ENCODE measurements at regions not wholly inside any gene's neighbourhood (a gene's known extent, or its start where the extent isn't known, plus 50 kb on each side); places are given as distances from the start of the nearest gene placed in this dataset.

GRCh38 chr2:57510704-57511103 lies 535.9 kb upstream of the VRK2 start:
- Mint-ChIP-seq H3K4me1 (ENCODE audit: low read depth, unreplicated experiment) (no peaks in the 10 kb centered on the region), H3K27me3 (ENCODE audit: insufficient read depth, unreplicated experiment) (no peaks in the 10 kb centered on the region), H3K36me3 (ENCODE audit: insufficient read depth, unreplicated experiment) (no peaks in the 10 kb centered on the region), H3K9me3 (ENCODE audit: unreplicated experiment) (no peaks in the 10 kb centered on the region), H3K4me3 (ENCODE audit: unreplicated experiment) (no peak overlapping the region), H3K27ac (ENCODE audit: unreplicated experiment) (no peak overlapping the region)
- POLR2A ChIA-PET, result no interaction called here
- intact Hi-C loops (cut with micrococcal nuclease; ENCODE audit: unreplicated experiment), result no loop called here
- CTCF ChIA-PET, result no interaction called here
- no peak for DNase-seq
- Histone ChIP-seq H3K9me3 (no peaks in the 10 kb centered on the region), H3K4me1 (no peaks in the 10 kb centered on the region), H3K4me3 (ENCODE audit: low read depth, low read length) (no peak overlapping the region), H3K36me3 (ENCODE audit: control insufficient read depth, insufficient read depth, low read length) (no peaks in the 10 kb centered on the region), H3K27me3 (replicated peaks; ENCODE audit: control insufficient read depth, insufficient read depth, low read length) (no peaks in the 10 kb centered on the region)
- TF ChIP-seq CTCF (IDR thresholded peaks at IDR 0.05; ENCODE audit: insufficient read depth in 1 of 2, low read depth in 1 of 2, low read length in 1 of 2, severe bottlenecking in 1 of 2, unreplicated experiment in 1 of 2), result no peak
- no TSS peak for BruUV-seq (replicated peaks)

- Histone ChIP-seq H3K27me3 (replicated peaks; ENCODE audit: control insufficient read depth, insufficient read depth, low read length) (no peaks in the 10 kb centered on the region), H3K4me1 (no peaks in the 10 kb centered on the region), H3K36me3 (ENCODE audit: control insufficient read depth, insufficient read depth, low read length) (no peaks in the 10 kb centered on the region), H3K9me3 (no peaks in the 10 kb centered on the region), H3K4me3 (ENCODE audit: low read depth, low read length) (no peak overlapping the region)
- intact Hi-C loops (cut with micrococcal nuclease; ENCODE audit: unreplicated experiment), result no loop called here
- Mint-ChIP-seq H3K27ac (ENCODE audit: unreplicated experiment) (no peak overlapping the region), H3K36me3 (ENCODE audit: insufficient read depth, unreplicated experiment) (no peaks in the 10 kb centered on the region), H3K4me3 (ENCODE audit: unreplicated experiment) (no peak overlapping the region), H3K4me1 (ENCODE audit: low read depth, unreplicated experiment) (no peaks in the 10 kb centered on the region), H3K27me3 (ENCODE audit: insufficient read depth, unreplicated experiment) (peaks cover 2% of the 10 kb centered on the region), H3K9me3 (ENCODE audit: unreplicated experiment) (no peaks in the 10 kb centered on the region)
- no peak for DNase-seq
- ChIA-PET POLR2A (no interaction called here), CTCF (no interaction called here)
- no TSS peak for BruUV-seq (replicated peaks)
- no peak for TF ChIP-seq CTCF (IDR thresholded peaks at IDR 0.05; ENCODE audit: insufficient read depth in 1 of 2, low read depth in 1 of 2, low read length in 1 of 2, severe bottlenecking in 1 of 2, unreplicated experiment in 1 of 2)
These were observed 531.2 kb upstream of the VRK2 start for GRCh38 chr2:57515366-57515765.

- H3K27me3 ChIP-seq (replicated peaks; ENCODE audit: control insufficient read depth, insufficient read depth, low read length), result no peaks in the 10 kb centered on the region
- Mint-ChIP-seq H3K27ac (ENCODE audit: unreplicated experiment) (no peak overlapping the region), H3K9me3 (ENCODE audit: unreplicated experiment) (no peaks in the 10 kb centered on the region), H3K36me3 (ENCODE audit: insufficient read depth, unreplicated experiment) (no peaks in the 10 kb centered on the region), H3K4me3 (ENCODE audit: unreplicated experiment) (no peak overlapping the region), H3K4me1 (ENCODE audit: low read depth, unreplicated experiment) (no peaks in the 10 kb centered on the region), H3K27me3 (ENCODE audit: insufficient read depth, unreplicated experiment) (peaks cover 2% of the 10 kb centered on the region)
- H3K36me3 ChIP-seq (ENCODE audit: control insufficient read depth, insufficient read depth, low read length), result no peaks in the 10 kb centered on the region
- no peak overlapping the region for H3K4me3 ChIP-seq (ENCODE audit: low read depth, low read length)
- BruUV-seq (replicated peaks), result no TSS peak
- DNase-seq, result no peak
- intact Hi-C loops (cut with micrococcal nuclease; ENCODE audit: unreplicated experiment), result loop anchor here (1.0 kb wide), 3 partner anchors 1334 to 1440 kb away; partner anchors contain the start of gene CCDC85A
- H3K4me1 ChIP-seq, result no peaks in the 10 kb centered on the region
- peak; percentile 40 to 43 for TF ChIP-seq CTCF (IDR thresholded peaks at IDR 0.05; ENCODE audit: insufficient read depth in 1 of 2, low read depth in 1 of 2, low read length in 1 of 2, severe bottlenecking in 1 of 2, unreplicated experiment in 1 of 2)
- ChIA-PET CTCF (no interaction called here), POLR2A (no interaction called here)
- no peaks in the 10 kb centered on the region for H3K9me3 ChIP-seq
These were observed 529.8 kb upstream of the VRK2 start for GRCh38 chr2:57516698-57517340.

Measured in Caco-2 (cell line).